ENCODE measurements at regions not wholly inside any gene's neighbourhood (a gene's known extent, or its start where the extent isn't known, plus 50 kb on each side); places are given as distances from the start of the nearest gene placed in this dataset.

DNA sequence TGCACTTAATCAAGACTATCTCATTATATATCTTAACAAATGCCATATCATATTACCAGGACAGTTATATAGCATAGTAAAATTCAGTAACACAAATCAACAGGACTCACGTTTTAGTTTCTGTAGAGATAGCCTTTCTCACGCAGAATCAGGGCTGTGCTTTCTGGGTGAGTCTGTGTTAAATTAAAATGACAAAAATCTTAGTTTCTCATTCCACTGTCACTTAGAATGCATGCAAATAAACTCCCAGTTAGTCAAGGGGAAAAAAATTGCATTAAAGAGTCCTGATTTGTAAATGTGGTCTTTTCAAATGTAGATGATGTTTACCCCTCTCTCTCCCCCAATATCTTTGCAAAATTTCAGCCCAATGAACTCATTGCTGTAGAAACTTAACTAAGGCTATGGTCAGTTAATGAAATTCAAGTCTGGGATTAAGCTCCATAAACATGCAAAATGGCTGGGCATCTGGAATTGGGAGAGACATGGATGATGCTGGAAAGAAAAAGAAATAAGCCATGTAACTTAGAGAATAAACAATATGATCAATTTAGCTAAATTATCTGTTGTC is 77.8 kb upstream of the MGAT4C start:
- no peak for TF ChIP-seq CTCF (IDR thresholded peaks at IDR 0.05)
- no peak for TF ChIP-seq POLR2A (IDR thresholded peaks at IDR 0.05)

Measured in upper lobe of left lung (tissue), 4 donors.